ENCODE measurements at regions not wholly inside any gene's neighbourhood (a gene's known extent, or its start where the extent isn't known, plus 50 kb on each side); places are given as distances from the start of the nearest gene placed in this dataset.

GRCh38 chr12:13882176-13882575 is 99.2 kb downstream of the GRIN2B start:
- Mint-ChIP-seq H3K27ac (no peak overlapping the region), H3K36me3 (no peaks in the 10 kb centered on the region), H3K4me1 (no peaks in the 10 kb centered on the region), H3K27me3 (peaks cover 2 to 15% (median 8%) of the 10 kb centered on the region in 5 donors), H3K9me3 (peaks cover 0 to 3% (median 0%) of the 10 kb centered on the region in 9 donors), H3K4me3 (no peak overlapping the region)
- DNase-seq (no peak), ATAC-seq (no peak)
- POLR2A ChIA-PET, result no interaction called here

- Mint-ChIP-seq H3K36me3 (no peaks in the 10 kb centered on the region), H3K27me3 (peaks cover 2 to 12% (median 8%) of the 10 kb centered on the region in 5 donors), H3K4me3 (no peak overlapping the region), H3K4me1 (no peaks in the 10 kb centered on the region), H3K9me3 (peaks cover 0 to 3% (median 0%) of the 10 kb centered on the region in 9 donors), H3K27ac (no peak overlapping the region)
- POLR2A ChIA-PET, result no interaction called here
- ATAC-seq, result no peak
- no peak for DNase-seq
Observed at GRCh38 chr12:13880613-13881012, 100.8 kb downstream of the GRIN2B start.

- DNase-seq (no peak), ATAC-seq (no peak)
- no peaks in the 10 kb centered on the region for H3K36me3 Mint-ChIP-seq
- peaks cover 0 to 4% (median 3%) of the 10 kb centered on the region in 5 donors for H3K27me3 Mint-ChIP-seq
- no peak overlapping the region for H3K4me3 Mint-ChIP-seq
- no peaks in the 10 kb centered on the region for H3K9me3 Mint-ChIP-seq
- H3K27ac Mint-ChIP-seq, result no peak overlapping the region
- H3K4me1 Mint-ChIP-seq, result no peaks in the 10 kb centered on the region
- POLR2A ChIA-PET, result no interaction called here
Observed at GRCh38 chr12:13875744-13876143, 105.7 kb downstream of the GRIN2B start.

- no peak for DNase-seq
- no peak for ATAC-seq
- no peak overlapping the region for H3K27ac Mint-ChIP-seq
- no peak overlapping the region for H3K4me3 Mint-ChIP-seq
- no peaks in the 10 kb centered on the region for H3K4me1 Mint-ChIP-seq
- no peaks in the 10 kb centered on the region for H3K36me3 Mint-ChIP-seq
- H3K27me3 Mint-ChIP-seq, result peaks cover 3 to 34% (median 15%) of the 10 kb centered on the region in 5 donors
- POLR2A ChIA-PET, result no interaction called here
- H3K9me3 Mint-ChIP-seq, result no peaks in the 10 kb centered on the region
Observed at GRCh38 chr12:13870255-13870654, 111.1 kb downstream of the GRIN2B start.

GRCh38 chr12:13864081-13864673 is 117.2 kb downstream of the GRIN2B start:
- no peak for ATAC-seq

GRCh38 chr12:13857750-13858149 is 123.7 kb downstream of the GRIN2B start:
- POLR2A ChIA-PET, result no interaction called here
- H3K4me3 Mint-ChIP-seq, result peak overlapping the region in 1 of 10 donors; percentile 12
- peaks cover 0 to 15% (median 7%) of the 10 kb centered on the region in 5 donors for H3K27me3 Mint-ChIP-seq
- H3K9me3 Mint-ChIP-seq, result no peaks in the 10 kb centered on the region
- H3K4me1 Mint-ChIP-seq, result no peaks in the 10 kb centered on the region
- H3K27ac Mint-ChIP-seq, result no peak overlapping the region
- no peak for ATAC-seq
- H3K36me3 Mint-ChIP-seq, result no peaks in the 10 kb centered on the region
- no peak for DNase-seq

More at GRCh38 chr12:13864081-13864673, 117.2 kb downstream of the GRIN2B start:
- H3K4me3 Mint-ChIP-seq, result no peak overlapping the region
- no peak overlapping the region for H3K27ac Mint-ChIP-seq
- no peaks in the 10 kb centered on the region for H3K4me1 Mint-ChIP-seq
- peaks cover 6 to 27% (median 20%) of the 10 kb centered on the region in 5 donors for H3K27me3 Mint-ChIP-seq
- H3K36me3 Mint-ChIP-seq, result no peaks in the 10 kb centered on the region
- POLR2A ChIA-PET, result no interaction called here
- H3K9me3 Mint-ChIP-seq, result no peaks in the 10 kb centered on the region
- peak in 8 of 10 donors; percentile 3 to 35 (median 27) for DNase-seq

GRCh38 chr12:13853471-13853870 is 127.9 kb downstream of the GRIN2B start:
- Mint-ChIP-seq H3K4me3 (no peak overlapping the region), H3K27ac (no peak overlapping the region), H3K9me3 (no peaks in the 10 kb centered on the region), H3K4me1 (no peaks in the 10 kb centered on the region), H3K27me3 (peaks cover 0 to 9% (median 7%) of the 10 kb centered on the region in 5 donors), H3K36me3 (no peaks in the 10 kb centered on the region)
- ATAC-seq (no peak), DNase-seq (no peak)
- POLR2A ChIA-PET, result no interaction called here

- no peak for ATAC-seq
- no peaks in the 10 kb centered on the region for H3K4me1 Mint-ChIP-seq
- H3K9me3 Mint-ChIP-seq, result no peaks in the 10 kb centered on the region
- H3K27me3 Mint-ChIP-seq, result peaks cover 4 to 23% (median 9%) of the 10 kb centered on the region in 5 donors
- H3K36me3 Mint-ChIP-seq, result no peaks in the 10 kb centered on the region
- H3K27ac Mint-ChIP-seq, result no peak overlapping the region
- DNase-seq, result no peak
- H3K4me3 Mint-ChIP-seq, result no peak overlapping the region
- POLR2A ChIA-PET, result no interaction called here
Observed at GRCh38 chr12:13851828-13852227, 129.6 kb downstream of the GRIN2B start.

GRCh38 chr12:13849456-13849855 is 131.9 kb downstream of the GRIN2B start:
- POLR2A ChIA-PET, result no interaction called here
- Mint-ChIP-seq H3K27ac (no peak overlapping the region), H3K27me3 (peaks cover 7 to 31% (median 14%) of the 10 kb centered on the region in 5 donors), H3K4me3 (no peak overlapping the region), H3K9me3 (peaks cover 0 to 1% (median 0%) of the 10 kb centered on the region in 9 donors), H3K36me3 (no peaks in the 10 kb centered on the region), H3K4me1 (no peaks in the 10 kb centered on the region)
- ATAC-seq (no peak), DNase-seq (no peak)

GRCh38 chr12:13843841-13844240 is 137.6 kb downstream of the GRIN2B start:
- POLR2A ChIA-PET, result no interaction called here
- ATAC-seq (no peak), DNase-seq (no peak)
- Mint-ChIP-seq H3K4me3 (no peak overlapping the region), H3K4me1 (no peaks in the 10 kb centered on the region), H3K27me3 (peaks cover 3 to 24% (median 10%) of the 10 kb centered on the region in 5 donors), H3K27ac (no peak overlapping the region), H3K36me3 (no peaks in the 10 kb centered on the region), H3K9me3 (peaks cover 0 to 1% (median 0%) of the 10 kb centered on the region in 9 donors)

GRCh38 chr12:13841358-13841757 is 140.0 kb downstream of the GRIN2B start:
- Mint-ChIP-seq H3K27ac (no peak overlapping the region), H3K27me3 (peaks cover 2 to 19% (median 7%) of the 10 kb centered on the region in 5 donors), H3K9me3 (peaks cover 0 to 4% (median 0%) of the 10 kb centered on the region in 9 donors), H3K4me1 (no peaks in the 10 kb centered on the region), H3K36me3 (no peaks in the 10 kb centered on the region), H3K4me3 (no peak overlapping the region)
- POLR2A ChIA-PET, result no interaction called here
- DNase-seq (no peak), ATAC-seq (no peak)

- POLR2A ChIA-PET, result no interaction called here
- H3K4me1 Mint-ChIP-seq, result no peaks in the 10 kb centered on the region
- ATAC-seq, result no peak
- H3K27ac Mint-ChIP-seq, result peak overlapping the region in 2 of 10 donors; percentile 4 to 44
- H3K36me3 Mint-ChIP-seq, result no peaks in the 10 kb centered on the region
- H3K9me3 Mint-ChIP-seq, result peaks cover 0 to 4% (median 0%) of the 10 kb centered on the region in 9 donors
- H3K4me3 Mint-ChIP-seq, result no peak overlapping the region
- no peak for DNase-seq
- peaks cover 0 to 11% (median 7%) of the 10 kb centered on the region in 5 donors for H3K27me3 Mint-ChIP-seq
Observed at GRCh38 chr12:13839365-13840336, 141.8 kb downstream of the GRIN2B start.

- no peaks in the 10 kb centered on the region for H3K36me3 Mint-ChIP-seq
- H3K27me3 Mint-ChIP-seq, result peaks cover 0 to 10% (median 9%) of the 10 kb centered on the region in 5 donors
- no peak for ATAC-seq
- H3K9me3 Mint-ChIP-seq, result peaks cover 0 to 4% (median 0%) of the 10 kb centered on the region in 9 donors
- no peak overlapping the region for H3K27ac Mint-ChIP-seq
- no peak overlapping the region for H3K4me3 Mint-ChIP-seq
- POLR2A ChIA-PET, result no interaction called here
- DNase-seq, result no peak
- H3K4me1 Mint-ChIP-seq, result no peaks in the 10 kb centered on the region
Observed at GRCh38 chr12:13836099-13836498, 145.3 kb downstream of the GRIN2B start.
